ENCODE measurements at regions not wholly inside any gene's neighbourhood (a gene's known extent, or its start where the extent isn't known, plus 50 kb on each side); places are given as distances from the start of the nearest gene placed in this dataset.

GRCh38 chr16:80074329-80074728, 466.5 kb upstream of the DYNLRB2 start:
- in situ Hi-C loops (cut with MboI; ENCODE audit: low pct_unique_long_range_greater_than_20kb, low sequenced_read_pairs), result no loop called here
- no peak for DNase-seq

- in situ Hi-C loops (cut with MboI; ENCODE audit: low pct_unique_long_range_greater_than_20kb, low sequenced_read_pairs), result no loop called here
- DNase-seq, result no peak
Measured at GRCh38 chr16:80071964-80072456, 468.8 kb upstream of the DYNLRB2 start.

- no peak for DNase-seq
Measured at GRCh38 chr16:80066805-80067580, 466.5 kb upstream of the MAF start.

GRCh38 chr16:80065541-80065940, 465.0 kb upstream of the MAF start:
- in situ Hi-C loops (cut with MboI; ENCODE audit: low pct_unique_long_range_greater_than_20kb, low sequenced_read_pairs), result no loop called here
- no peak for DNase-seq

More at GRCh38 chr16:80066805-80067580, 466.5 kb upstream of the MAF start:
- in situ Hi-C loops (cut with MboI; ENCODE audit: low pct_unique_long_range_greater_than_20kb, low sequenced_read_pairs), result no loop called here

- in situ Hi-C loops (cut with MboI; ENCODE audit: low pct_unique_long_range_greater_than_20kb, low sequenced_read_pairs), result no loop called here
- no peak for DNase-seq
Measured at GRCh38 chr16:80063713-80064069, 463.2 kb upstream of the MAF start.

- in situ Hi-C loops (cut with MboI; ENCODE audit: low pct_unique_long_range_greater_than_20kb, low sequenced_read_pairs), result no loop called here
- DNase-seq, result no peak
Measured at GRCh38 chr16:80063031-80063712, 462.6 kb upstream of the MAF start.

GRCh38 chr16:80062361-80063030, 462.0 kb upstream of the MAF start:
- in situ Hi-C loops (cut with MboI; ENCODE audit: low pct_unique_long_range_greater_than_20kb, low sequenced_read_pairs), result no loop called here
- DNase-seq, result no peak

- no peak for DNase-seq
- in situ Hi-C loops (cut with MboI; ENCODE audit: low pct_unique_long_range_greater_than_20kb, low sequenced_read_pairs), result no loop called here
Measured at GRCh38 chr16:80060470-80060869, 459.9 kb upstream of the MAF start.

GRCh38 chr16:80059836-80060235, 459.3 kb upstream of the MAF start:
- in situ Hi-C loops (cut with MboI; ENCODE audit: low pct_unique_long_range_greater_than_20kb, low sequenced_read_pairs), result no loop called here
- no peak for DNase-seq

- in situ Hi-C loops (cut with MboI; ENCODE audit: low pct_unique_long_range_greater_than_20kb, low sequenced_read_pairs), result no loop called here
- no peak for DNase-seq
Measured at GRCh38 chr16:80058214-80058613, 457.7 kb upstream of the MAF start.

GRCh38 chr16:80056324-80056723, 455.8 kb upstream of the MAF start:
- in situ Hi-C loops (cut with MboI; ENCODE audit: low pct_unique_long_range_greater_than_20kb, low sequenced_read_pairs), result no loop called here
- DNase-seq, result no peak

GRCh38 chr16:80055831-80056230, 455.3 kb upstream of the MAF start:
- DNase-seq, result no peak
- in situ Hi-C loops (cut with MboI; ENCODE audit: low pct_unique_long_range_greater_than_20kb, low sequenced_read_pairs), result no loop called here

GRCh38 chr16:80054647-80055046, 454.1 kb upstream of the MAF start:
- in situ Hi-C loops (cut with MboI; ENCODE audit: low pct_unique_long_range_greater_than_20kb, low sequenced_read_pairs), result no loop called here
- DNase-seq, result no peak

- in situ Hi-C loops (cut with MboI; ENCODE audit: low pct_unique_long_range_greater_than_20kb, low sequenced_read_pairs), result no loop called here
- DNase-seq, result no peak
Measured at GRCh38 chr16:80051040-80051439, 450.5 kb upstream of the MAF start.

- in situ Hi-C loops (cut with MboI; ENCODE audit: low pct_unique_long_range_greater_than_20kb, low sequenced_read_pairs), result no loop called here
Measured at GRCh38 chr16:80048250-80048649, 447.7 kb upstream of the MAF start.

GRCh38 chr16:80047842-80048241, 447.3 kb upstream of the MAF start:
- in situ Hi-C loops (cut with MboI; ENCODE audit: low pct_unique_long_range_greater_than_20kb, low sequenced_read_pairs), result no loop called here

More at GRCh38 chr16:80048250-80048649, 447.7 kb upstream of the MAF start:
- no peak for DNase-seq

GRCh38 chr16:80046848-80047247, 446.3 kb upstream of the MAF start:
- DNase-seq, result no peak
- in situ Hi-C loops (cut with MboI; ENCODE audit: low pct_unique_long_range_greater_than_20kb, low sequenced_read_pairs), result no loop called here

More at GRCh38 chr16:80047842-80048241, 447.3 kb upstream of the MAF start:
- no peak for DNase-seq

GRCh38 chr16:80046261-80046660, 445.7 kb upstream of the MAF start:
- no peak for DNase-seq
- in situ Hi-C loops (cut with MboI; ENCODE audit: low pct_unique_long_range_greater_than_20kb, low sequenced_read_pairs), result no loop called here

GRCh38 chr16:80045861-80046260, 445.3 kb upstream of the MAF start:
- DNase-seq, result no peak
- in situ Hi-C loops (cut with MboI; ENCODE audit: low pct_unique_long_range_greater_than_20kb, low sequenced_read_pairs), result no loop called here

GRCh38 chr16:80041410-80041809, 440.9 kb upstream of the MAF start:
- DNase-seq, result no peak
- in situ Hi-C loops (cut with MboI; ENCODE audit: low pct_unique_long_range_greater_than_20kb, low sequenced_read_pairs), result no loop called here
